Adipocyte (in vitro differentiated cells): ENCODE measurements at regions not wholly inside any gene's neighbourhood (a gene's known extent, or its start where the extent isn't known, plus 50 kb on each side); places are given as distances from the start of the nearest gene placed in this dataset.
"Not testable (repeated sequence)": the region's sequence is repeated elsewhere in the genome, so short reads cannot be mapped to it uniquely, and the experiment has no call there.

Experiments used
- DNase-seq: peaks from one replicate; pipeline ENCODE4 v3.0.0-alpha.2; 2015; ENCODE audit warnings: low read depth
- H3K27me3 ChIP-seq: replicated peaks from 2 replicates; pipeline ENCODE4 v1.7.0; 2013; ENCODE audit warnings: mild to moderate bottlenecking, low read length, moderate library complexity; ENCODE audit not compliant: control insufficient read depth, insufficient read depth
- H3K36me3 ChIP-seq: 2 replicates; pipeline ENCODE4 v1.7.0; 2013; ENCODE audit warnings: low read length, mild to moderate bottlenecking, moderate library complexity; ENCODE audit not compliant: control insufficient read depth, insufficient read depth, severe bottlenecking
- H3K4me1 ChIP-seq: 2 replicates; pipeline ENCODE4 v1.7.0; 2013; ENCODE audit warnings: mild to moderate bottlenecking, low read length, moderate library complexity; ENCODE audit not compliant: control insufficient read depth, insufficient read depth
- H3K4me3 ChIP-seq: 2 replicates; pipeline ENCODE4 v1.7.0; 2013; ENCODE audit warnings: mild to moderate bottlenecking, low read length, moderate library complexity
- H3K9ac ChIP-seq: 2 replicates; pipeline ENCODE4 v1.7.0; 2013; ENCODE audit warnings: mild to moderate bottlenecking, low read length, moderate library complexity
- H3K9me3 ChIP-seq: 2 replicates; pipeline ENCODE4 v1.7.0; 2013; ENCODE audit warnings: mild to moderate bottlenecking, low read length, moderate library complexity; ENCODE audit not compliant: control insufficient read depth

GRCh38 chr6:60747765-60748556 lies 1538.1 kb downstream of the KHDRBS2 start:
- not testable (repeated sequence) for H3K36me3 ChIP-seq, H3K4me1 ChIP-seq, DNase-seq, H3K9me3 ChIP-seq, H3K27me3 ChIP-seq, H3K4me3 ChIP-seq, H3K9ac ChIP-seq

GRCh38 chr6:60737764-60738425 lies 1548.1 kb downstream of the KHDRBS2 start:
- H3K9ac ChIP-seq, H3K4me3 ChIP-seq, H3K36me3 ChIP-seq, DNase-seq, H3K27me3 ChIP-seq, H3K4me1 ChIP-seq, H3K9me3 ChIP-seq: not testable (repeated sequence)

- not testable (repeated sequence) for H3K4me1 ChIP-seq, H3K4me3 ChIP-seq, H3K9me3 ChIP-seq, H3K27me3 ChIP-seq, DNase-seq, H3K36me3 ChIP-seq, H3K9ac ChIP-seq
These were observed 1548.7 kb downstream of the KHDRBS2 start for GRCh38 chr6:60737315-60737714.

GRCh38 chr6:60723935-60724334 lies 1562.1 kb downstream of the KHDRBS2 start:
- H3K4me3 ChIP-seq, H3K4me1 ChIP-seq, H3K27me3 ChIP-seq, H3K9ac ChIP-seq, H3K9me3 ChIP-seq, H3K36me3 ChIP-seq, DNase-seq: not testable (repeated sequence)

GRCh38 chr6:60695232-60695631 lies 1590.8 kb downstream of the KHDRBS2 start:
- no peaks in the 10 kb centered on the region for H3K4me1 ChIP-seq
- no peak for DNase-seq
- no peak overlapping the region for H3K9ac ChIP-seq
- peaks cover 3% of the 10 kb centered on the region for H3K9me3 ChIP-seq
- no peaks in the 10 kb centered on the region for H3K27me3 ChIP-seq
- no peak overlapping the region for H3K4me3 ChIP-seq
- H3K36me3 ChIP-seq: no peaks in the 10 kb centered on the region

- Histone ChIP-seq H3K9ac (no peak overlapping the region), H3K27me3 (no peaks in the 10 kb centered on the region)
These were observed 1598.9 kb downstream of the KHDRBS2 start for GRCh38 chr6:60687085-60687484.

GRCh38 chr6:60681806-60682205 lies 1604.2 kb downstream of the KHDRBS2 start:
- no peak for DNase-seq
- Histone ChIP-seq H3K36me3 (no peaks in the 10 kb centered on the region), H3K27me3 (no peaks in the 10 kb centered on the region), H3K9ac (no peak overlapping the region), H3K9me3 (peaks cover 10% of the 10 kb centered on the region), H3K4me1 (no peaks in the 10 kb centered on the region), H3K4me3 (no peak overlapping the region)

More at GRCh38 chr6:60687085-60687484, 1598.9 kb downstream of the KHDRBS2 start:
- Histone ChIP-seq H3K4me1 (no peaks in the 10 kb centered on the region), H3K9me3 (peaks cover 8% of the 10 kb centered on the region), H3K36me3 (no peaks in the 10 kb centered on the region), H3K4me3 (no peak overlapping the region)
- DNase-seq: no peak

- Histone ChIP-seq H3K4me3 (no peak overlapping the region), H3K9me3 (peaks cover 13% of the 10 kb centered on the region), H3K9ac (no peak overlapping the region), H3K27me3 (no peaks in the 10 kb centered on the region), H3K36me3 (no peaks in the 10 kb centered on the region), H3K4me1 (no peaks in the 10 kb centered on the region)
- DNase-seq: no peak
These were observed 1606.8 kb downstream of the KHDRBS2 start for GRCh38 chr6:60679175-60679574.

- no peak overlapping the region for H3K4me3 ChIP-seq
- DNase-seq: no peak
- peaks cover 11% of the 10 kb centered on the region for H3K9me3 ChIP-seq
- H3K27me3 ChIP-seq: no peaks in the 10 kb centered on the region
- H3K36me3 ChIP-seq: no peaks in the 10 kb centered on the region
- H3K9ac ChIP-seq: no peak overlapping the region
- H3K4me1 ChIP-seq: no peaks in the 10 kb centered on the region
These were observed 1614.7 kb downstream of the KHDRBS2 start for GRCh38 chr6:60671369-60671768.

- H3K27me3 ChIP-seq: no peaks in the 10 kb centered on the region
- H3K4me1 ChIP-seq: no peaks in the 10 kb centered on the region
- no peak overlapping the region for H3K9ac ChIP-seq
- no peaks in the 10 kb centered on the region for H3K36me3 ChIP-seq
- H3K9me3 ChIP-seq: peaks cover 6% of the 10 kb centered on the region
- H3K4me3 ChIP-seq: no peak overlapping the region
- DNase-seq: no peak
These were observed 1616.0 kb downstream of the KHDRBS2 start for GRCh38 chr6:60670036-60670435.

GRCh38 chr6:60668428-60668827 lies 1617.6 kb downstream of the KHDRBS2 start:
- Histone ChIP-seq H3K9ac (no peak overlapping the region), H3K27me3 (no peaks in the 10 kb centered on the region), H3K36me3 (no peaks in the 10 kb centered on the region), H3K4me3 (no peak overlapping the region), H3K9me3 (no peaks in the 10 kb centered on the region), H3K4me1 (no peaks in the 10 kb centered on the region)
- DNase-seq: no peak
